H1 (cell line): ENCODE measurements at regions not wholly inside any gene's neighbourhood (a gene's known extent, or its start where the extent isn't known, plus 50 kb on each side); places are given as distances from the start of the nearest gene placed in this dataset.

Source experiments
- NRF1 ChIP-seq: IDR thresholded peaks from 2 replicates; pipeline ENCODE4 v1.6.1; 2011; ENCODE audit warnings: mild to moderate bottlenecking, low read depth, low read length, improper control_type of control experiment

DNA sequence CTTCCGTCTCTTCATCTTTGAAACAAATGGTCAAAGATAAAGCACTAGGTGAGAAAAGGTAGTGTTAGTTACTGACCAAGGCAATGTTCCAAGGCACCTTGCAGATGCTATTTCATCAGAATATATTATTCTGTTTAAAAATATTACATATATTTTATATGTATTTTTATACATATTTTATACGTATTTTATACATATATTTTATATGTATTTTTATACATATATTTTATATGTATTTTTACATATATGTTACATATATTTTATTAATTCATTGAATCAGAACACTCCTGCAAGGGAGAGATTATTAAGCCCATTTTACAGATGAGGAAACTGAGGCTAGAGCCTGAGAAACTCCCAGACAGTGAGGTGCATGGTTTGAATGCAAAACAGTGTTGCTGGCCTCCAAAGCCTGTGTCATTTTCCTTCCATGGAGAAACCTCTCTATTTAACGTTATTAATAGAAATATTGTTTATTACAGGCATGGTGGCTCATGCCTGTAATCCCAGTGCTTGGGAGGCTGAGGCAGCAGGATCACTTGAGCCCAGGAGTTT is 120.6 kb upstream of the CD82 start (continued):
- TF ChIP-seq NRF1 = no peak
